Smooth muscle cell (in vitro differentiated cells): ENCODE measurements at regions not wholly inside any gene's neighbourhood (a gene's known extent, or its start where the extent isn't known, plus 50 kb on each side); places are given as distances from the start of the nearest gene placed in this dataset.

Source experiments
- DNase-seq: peaks from one replicate; lab custom pipeline; 2025; ENCODE audit not compliant: unreplicated experiment; lab: John Stamatoyannopoulos, UW
- H2AFZ ChIP-seq: fragments of 200-600 bp; sonication (generic); 2 replicates; pipeline ENCODE4 v1.6.0; 2016; ENCODE audit warnings: antibody characterized with exemption, low read depth, mild to moderate bottlenecking
- H3F3A ChIP-seq: fragments of 200-600 bp; sonication (generic); 2 replicates; pipeline ENCODE4 v1.6.0; 2017; ENCODE audit warnings: antibody characterized with exemption, low read depth
- H3K27ac ChIP-seq: fragments of 200-600 bp; sonication (generic); 2 replicates; pipeline ENCODE4 v1.5.1; 2016; ENCODE audit warnings: low read depth, mild to moderate bottlenecking
- H3K27me3 ChIP-seq: fragments of 200-600 bp; sonication (generic); 2 replicates; pipeline ENCODE4 v1.6.1; 2016; ENCODE audit warnings: low read depth, mild to moderate bottlenecking
- H3K36me3 ChIP-seq: fragments of 200-600 bp; sonication (generic); 2 replicates; pipeline ENCODE4 v1.5.1; 2016; ENCODE audit warnings: low read depth
- H3K4me1 ChIP-seq: fragments of 200-600 bp; sonication (generic); 2 replicates; pipeline ENCODE4 v1.5.1; 2016; ENCODE audit warnings: low read depth
- H3K4me2 ChIP-seq: fragments of 200-600 bp; sonication (generic); 2 replicates; pipeline ENCODE4 v1.6.0; 2016; ENCODE audit warnings: mild to moderate bottlenecking
- H3K4me3 ChIP-seq: fragments of 200-600 bp; sonication (generic); 2 replicates; pipeline ENCODE4 v1.5.1; 2016; ENCODE audit warnings: mild to moderate bottlenecking
- H3K79me2 ChIP-seq: fragments of 200-600 bp; sonication (generic); 2 replicates; pipeline ENCODE4 v1.6.0; 2016; ENCODE audit warnings: low read depth, mild to moderate bottlenecking
- H3K9ac ChIP-seq: fragments of 200-600 bp; sonication (generic); 2 replicates; pipeline ENCODE4 v1.6.0; 2016; ENCODE audit warnings: low read depth
- H3K9me3 ChIP-seq: fragments of 200-600 bp; sonication (generic); replicated peaks from 2 replicates; pipeline ENCODE4 v1.5.1; 2016; ENCODE audit warnings: low read depth
- H4K20me1 ChIP-seq: fragments of 200-600 bp; sonication (generic); 2 replicates; pipeline ENCODE4 v1.6.0; 2016; ENCODE audit warnings: low read depth
- CTCF ChIP-seq: fragments of 200-600 bp; sonication (generic); IDR thresholded peaks from 2 replicates; pipeline ENCODE4 v1.5.1; 2017; ENCODE audit warnings: borderline replicate concordance, mild to moderate bottlenecking, antibody characterized with exemption; ENCODE audit not compliant: insufficient read depth, poor library complexity, severe bottlenecking
- WGBS: methylation state at CpG from one replicate; pipeline ENCODE4 v1.1.7; 2016; ENCODE audit warnings: low lambda C conversion rate; 5-methylcytosine and 5-hydroxymethylcytosine counted together

- DNase-seq = no peak
- H2AFZ ChIP-seq = no peak overlapping the region
- WGBS = 18% methylated on average over 6 of the region's 6 CpGs
- H3K4me2 ChIP-seq = peak overlapping the region; percentile 42
- no peaks in the 10 kb centered on the region for H4K20me1 ChIP-seq
- no peaks in the 10 kb centered on the region for H3K79me2 ChIP-seq
- no peaks in the 10 kb centered on the region for H3K9me3 ChIP-seq
- H3K27me3 ChIP-seq = no peaks in the 10 kb centered on the region
- no peak for TF ChIP-seq CTCF
- no peaks in the 10 kb centered on the region for H3K36me3 ChIP-seq
- peaks cover 4% of the 10 kb centered on the region for H3F3A ChIP-seq
- H3K9ac ChIP-seq = no peak overlapping the region
- H3K27ac ChIP-seq = peak overlapping the region; percentile 62
- H3K4me1 ChIP-seq = no peaks in the 10 kb centered on the region
- H3K4me3 ChIP-seq = no peak overlapping the region
Observed at GRCh38 chr2:7517088-7517487, 599.9 kb downstream of the RNF144A start.

- peak overlapping the region; percentile 42 for H3K4me2 ChIP-seq
- H3K79me2 ChIP-seq = no peaks in the 10 kb centered on the region
Observed at GRCh38 chr2:7517851-7518250, 600.6 kb downstream of the RNF144A start.

GRCh38 chr2:7523481-7524120, 606.4 kb downstream of the RNF144A start:
- Histone ChIP-seq H3K79me2 (no peaks in the 10 kb centered on the region), H3K36me3 (no peaks in the 10 kb centered on the region), H4K20me1 (no peaks in the 10 kb centered on the region), H2AFZ (no peak overlapping the region), H3K9ac (no peak overlapping the region), H3K4me2 (no peak overlapping the region), H3K4me3 (no peak overlapping the region), H3K27me3 (no peaks in the 10 kb centered on the region), H3K4me1 (no peaks in the 10 kb centered on the region), H3K27ac (no peak overlapping the region), H3K9me3 (no peaks in the 10 kb centered on the region), H3F3A (no peaks in the 10 kb centered on the region)
- no peak for DNase-seq
- WGBS = 87% methylated on average over 12 of the region's 12 CpGs
- no peak for TF ChIP-seq CTCF

More at GRCh38 chr2:7517851-7518250, 600.6 kb downstream of the RNF144A start:
- no peaks in the 10 kb centered on the region for H3K4me1 ChIP-seq
- no peak overlapping the region for H3K9ac ChIP-seq
- no peaks in the 10 kb centered on the region for H4K20me1 ChIP-seq
- H3F3A ChIP-seq = peaks cover 4% of the 10 kb centered on the region
- no peaks in the 10 kb centered on the region for H3K9me3 ChIP-seq
- no peak overlapping the region for H2AFZ ChIP-seq
- WGBS = 75% methylated on average over 2 of the region's 2 CpGs
- no peak for DNase-seq
- H3K4me3 ChIP-seq = no peak overlapping the region
- no peaks in the 10 kb centered on the region for H3K27me3 ChIP-seq
- H3K36me3 ChIP-seq = no peaks in the 10 kb centered on the region
- H3K27ac ChIP-seq = peak overlapping the region; percentile 62
- no peak for TF ChIP-seq CTCF

- no peak overlapping the region for H3K4me3 ChIP-seq
- H3K4me1 ChIP-seq = no peaks in the 10 kb centered on the region
- TF ChIP-seq CTCF = no peak
- no peak overlapping the region for H3K27ac ChIP-seq
- H3K9me3 ChIP-seq = no peaks in the 10 kb centered on the region
- H3K36me3 ChIP-seq = no peaks in the 10 kb centered on the region
- no peak for DNase-seq
- H3K27me3 ChIP-seq = no peaks in the 10 kb centered on the region
- WGBS = 100% methylated on average over 3 of the region's 3 CpGs
- no peaks in the 10 kb centered on the region for H3K79me2 ChIP-seq
- no peak overlapping the region for H3K4me2 ChIP-seq
- H3F3A ChIP-seq = no peaks in the 10 kb centered on the region
- H2AFZ ChIP-seq = no peak overlapping the region
- H3K9ac ChIP-seq = no peak overlapping the region
- H4K20me1 ChIP-seq = no peaks in the 10 kb centered on the region
Observed at GRCh38 chr2:7524195-7524594, 607.0 kb downstream of the RNF144A start.
